K562 (cell line): ENCODE measurements at regions not wholly inside any gene's neighbourhood (a gene's known extent, or its start where the extent isn't known, plus 50 kb on each side); places are given as distances from the start of the nearest gene placed in this dataset.

Source experiments
- ATAC-seq: fragments of 200-7000 bp; cut with Tn5 transposase; 3 replicates; pipeline ENCODE4 v1.9.1; 2020; ENCODE audit warnings: moderate library complexity
- BruUV-seq: library from RNA; stranded (reverse); fragments of 400-500 nt; replicated peaks from 2 replicates; lab custom pipeline; 2021; lab: Mats Ljungman, UMichigan
- CTCF ChIA-PET: fragments of 300-600 bp; formaldehyde crosslinking; extraction: SDS; loops from one replicate; lab custom pipeline; 2021; ENCODE audit warnings: low intra/inter-chr PET ratio; lab: Yijun Ruan, JAX
- POLR2A ChIA-PET: fragments of 300-600, 350-650 bp; sonication (Branson Sonifier 250); formaldehyde crosslinking; extraction: SDS; loops from one replicate; lab custom pipeline; 2021; ENCODE audit warnings: antibody characterized with exemption, inconsistent platforms; lab: Yijun Ruan, JAX
- DNase-seq, 4 experiments: peaks; one replicate each; pipeline versions ENCODE4 v3.0.0 to v3.0.0-alpha.2; 2011 to 2018; ENCODE audit warnings: low spot score in 3 of 4, mixed read lengths in 3 of 4; ENCODE audit errors: extremely low read depth in 1 of 4
- FAIRE-seq: peaks from 2 replicates; lab custom pipeline; 2011; peaks lifted over from hg19 to GRCh38; lab: Jason Lieb, UNC
- H2AFZ ChIP-seq: 2 replicates; pipeline ENCODE4 v1.6.0; 2011; ENCODE audit warnings: low read depth, low read length, control low read depth, inconsistent platforms
- H3K27ac ChIP-seq: fragments of 200-600 bp; 3 replicates; pipeline ENCODE4 v1.8.0; 2011; ENCODE audit warnings: low read depth, mild to moderate bottlenecking, control low read depth, inconsistent platforms, low read length, moderate library complexity, mixed read lengths; ENCODE audit errors: extremely low read depth
- H3K27me3 ChIP-seq, 2 experiments: fragments of 300-600 bp in 1 of 2; 2 replicates in 1 of 2; 3 replicates in 1 of 2; pipeline versions ENCODE4 v1.6.0 to v1.8.0; 2011; ENCODE audit warnings: inconsistent platforms in 2 of 2, low read length in 2 of 2, mild to moderate bottlenecking in 1 of 2, mixed read lengths in 1 of 2, moderate library complexity in 1 of 2; ENCODE audit not compliant: control insufficient read depth in 2 of 2, insufficient read depth in 2 of 2
- H3K36me3 ChIP-seq: fragments of 300-600 bp; 3 replicates; pipeline ENCODE4 v1.8.0; 2011; ENCODE audit warnings: mild to moderate bottlenecking, low read length, inconsistent platforms; ENCODE audit not compliant: control insufficient read depth, insufficient read depth
- H3K4me1 ChIP-seq, 2 experiments: fragments of 200-600 bp in 1 of 2; replicated peaks in 1 of 2; 2 replicates in 1 of 2; 3 replicates in 1 of 2; pipeline versions ENCODE4 v1.5.1 to v1.8.0; 2011; ENCODE audit warnings: inconsistent platforms in 2 of 2, low read length in 2 of 2, mild to moderate bottlenecking in 1 of 2, mixed read lengths in 1 of 2, moderate library complexity in 1 of 2; ENCODE audit not compliant: control insufficient read depth in 2 of 2, insufficient read depth in 2 of 2
- H3K4me2 ChIP-seq: 2 replicates; pipeline ENCODE4 v1.6.1; 2011; ENCODE audit warnings: low read length, control low read depth, inconsistent platforms, mixed read lengths; ENCODE audit not compliant: insufficient read depth
- H3K4me3 ChIP-seq: fragments of 200-600 bp; sonication (generic), shearing (Covaris generic); 2 replicates; pipeline ENCODE4 v1.5.1; 2016; ENCODE audit warnings: control low read depth, inconsistent platforms
- H3K79me2 ChIP-seq: fragments of 200-600 bp; 3 replicates; pipeline ENCODE4 v1.8.0; 2011; ENCODE audit warnings: low read length, inconsistent platforms; ENCODE audit not compliant: control insufficient read depth, insufficient read depth
- H3K9ac ChIP-seq, 2 experiments: 2 replicates each; pipeline versions ENCODE4 v1.6.0 to v1.6.1; 2011; ENCODE audit warnings: low read depth in 2 of 2, low read length in 2 of 2, control low read depth in 1 of 2, inconsistent platforms in 1 of 2, mild to moderate bottlenecking in 1 of 2, mixed read lengths in 1 of 2; ENCODE audit not compliant: insufficient read depth in 1 of 2
- H3K9me1 ChIP-seq: one replicate; pipeline ENCODE4 v1.6.0; 2011; ENCODE audit warnings: inconsistent platforms, mild to moderate bottlenecking, low read length, moderate library complexity; ENCODE audit not compliant: control insufficient read depth, insufficient read depth
- H3K9me3 ChIP-seq: replicated peaks from 2 replicates; pipeline ENCODE4 v1.5.1; 2011; ENCODE audit warnings: low read depth, low read length, inconsistent platforms; ENCODE audit not compliant: control insufficient read depth, insufficient read depth
- H4K20me1 ChIP-seq: replicated peaks from 2 replicates; pipeline ENCODE4 v1.6.1; 2011; ENCODE audit warnings: low read length, inconsistent platforms, mixed read lengths; ENCODE audit not compliant: control insufficient read depth, insufficient read depth
- EP300 ChIP-seq: IDR thresholded peaks from 2 replicates; pipeline ENCODE4 v1.6.1; 2012; ENCODE audit warnings: low read length, improper control_type of control experiment
- FOSL1 ChIP-seq: fragments of 200-800 bp; sonication (Bioruptor generic); conservative IDR thresholded peaks from 2 replicates; pipeline ENCODE4 v1.6.1; 2016; ENCODE audit warnings: missing genetic modification characterization, missing compliant biosample characterization
- HEY1 ChIP-seq: fragments of 250-450 bp; sonication (Bioruptor Pico); IDR thresholded peaks from 2 replicates; pipeline ENCODE4 v1.5.0; 2020; ENCODE audit warnings: mild to moderate bottlenecking, moderate library complexity, borderline replicate concordance
- MYBL2 ChIP-seq, 2 experiments: fragments of 450-650 bp in 1 of 2; sonication (generic) in 1 of 2; formaldehyde crosslinking in 1 of 2; IDR thresholded peaks; 2 replicates each; pipeline versions ENCODE4 v1.6.1 to v1.8.1; 2017 to 2022; ENCODE audit warnings: borderline replicate concordance in 1 of 2, inconsistent platforms in 1 of 2, low read depth in 1 of 2, mild to moderate bottlenecking in 1 of 2, missing genetic modification reagents in 1 of 2, moderate library complexity in 1 of 2
- PHF8 ChIP-seq: fragments of 200-600 bp; sonication (generic); IDR thresholded peaks from 2 replicates; pipeline ENCODE4 v1.6.1; 2012; ENCODE audit warnings: mixed run types, mild to moderate bottlenecking, inconsistent platforms, low read length, moderate library complexity, borderline replicate concordance
- RB1 ChIP-seq: fragments of 450-650 bp; IDR thresholded peaks from 2 replicates; pipeline ENCODE4 v1.6.1; 2017; ENCODE audit warnings: low read depth, mild to moderate bottlenecking
- RBFOX2 ChIP-seq: fragments of 200-400 bp; formaldehyde crosslinking; IDR thresholded peaks from 2 replicates; pipeline ENCODE4 v1.6.1; 2017; ENCODE audit warnings: low read depth, mild to moderate bottlenecking, low read length, moderate library complexity
- SP2 ChIP-seq: IDR thresholded peaks from 2 replicates; pipeline ENCODE4 v1.6.1; 2011; ENCODE audit warnings: mild to moderate bottlenecking, low read depth, low read length, moderate library complexity; ENCODE audit not compliant: poor library complexity, severe bottlenecking; ENCODE audit errors: extremely low read depth
- TFAM ChIP-seq: fragments of 250-450 bp; sonication (Bioruptor Pico); conservative IDR thresholded peaks from 2 replicates; pipeline ENCODE4 v1.5.0; 2021; ENCODE audit warnings: mild to moderate bottlenecking, moderate library complexity
- ZNF274 ChIP-seq: IDR thresholded peaks from 2 replicates; pipeline ENCODE4 v1.6.1; 2011; ENCODE audit warnings: low read depth, mild to moderate bottlenecking, low read length, moderate library complexity, borderline replicate concordance
- ZNF507 ChIP-seq: conservative IDR thresholded peaks from 2 replicates; pipeline ENCODE4 v1.6.1; 2017; ENCODE audit warnings: missing genetic modification characterization, missing compliant biosample characterization
- WGBS: fragments of 100-300 bp; shearing (Covaris generic); methylation state at CpG from one replicate; pipeline ENCODE4 v1.1.6; 2016; ENCODE audit warnings: low coverage, mixed read lengths; ENCODE audit not compliant: insufficient coverage; ENCODE audit errors: missing lambda C conversion rate; 5-methylcytosine and 5-hydroxymethylcytosine counted together
- in situ Hi-C: fragments of 300-500 bp; cut with MboI; formaldehyde crosslinking; loops from 4 replicates; pipeline ENCODE4 v1.15.0; 2018; ENCODE audit warnings: inconsistent platforms, mixed read lengths
- intact Hi-C: fragments of 100-400 bp; cut with micrococcal nuclease; formaldehyde crosslinking; loops from 2 replicates; pipeline ENCODE4 v1.14.2; 2022
- TF ChIP-seq, protein P1 (sequence below): sonication (generic); formaldehyde crosslinking; IDR thresholded peaks from 2 replicates; pipeline ENCODE4 v1.8.0; 2023; ENCODE audit warnings: mild to moderate bottlenecking, missing genetic modification reagents
- TF ChIP-seq, protein P2 (sequence below): fragments of 250-450 bp; sonication (Bioruptor Pico); IDR thresholded peaks from 2 replicates; pipeline ENCODE4 v1.5.0; 2021; ENCODE audit warnings: mild to moderate bottlenecking, borderline replicate concordance
- TF ChIP-seq, protein P3 (sequence below): fragments of 250-450 bp; sonication (Bioruptor Pico); IDR thresholded peaks from 2 replicates; pipeline ENCODE4 v1.8.0; 2021; ENCODE audit warnings: mild to moderate bottlenecking, moderate library complexity

DNA sequence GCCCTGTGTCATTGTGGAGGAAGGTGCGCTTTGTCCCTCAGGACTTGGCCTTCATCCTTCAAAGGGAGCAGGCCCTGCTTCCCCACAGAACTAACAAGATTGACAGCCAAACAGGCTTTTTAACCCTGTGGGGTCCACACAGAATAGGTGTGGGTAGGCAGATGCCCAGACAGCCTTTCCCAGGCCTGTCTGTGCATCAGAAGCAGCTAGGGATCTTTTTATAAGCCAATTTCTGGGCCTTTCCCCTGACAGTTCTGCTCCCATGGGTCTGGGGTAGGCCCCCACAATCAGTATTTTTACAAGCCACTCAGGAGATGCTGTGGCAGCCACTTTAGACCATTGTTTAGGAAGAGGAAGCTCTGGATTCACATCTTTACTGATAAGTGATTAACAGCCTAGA, 69.2 kb downstream of the MRPL46 start (continued):
- TF ChIP-seq MYBL2 (IDR thresholded peaks at IDR 0.05; ENCODE audit: low read depth) (no peak), MYBL2 (CRISPR knock-in tag; IDR thresholded peaks at IDR 0.05; ENCODE audit: borderline replicate concordance) (no peak), RB1 (no peak), FOSL1 (tag) (no peak)

DNA sequence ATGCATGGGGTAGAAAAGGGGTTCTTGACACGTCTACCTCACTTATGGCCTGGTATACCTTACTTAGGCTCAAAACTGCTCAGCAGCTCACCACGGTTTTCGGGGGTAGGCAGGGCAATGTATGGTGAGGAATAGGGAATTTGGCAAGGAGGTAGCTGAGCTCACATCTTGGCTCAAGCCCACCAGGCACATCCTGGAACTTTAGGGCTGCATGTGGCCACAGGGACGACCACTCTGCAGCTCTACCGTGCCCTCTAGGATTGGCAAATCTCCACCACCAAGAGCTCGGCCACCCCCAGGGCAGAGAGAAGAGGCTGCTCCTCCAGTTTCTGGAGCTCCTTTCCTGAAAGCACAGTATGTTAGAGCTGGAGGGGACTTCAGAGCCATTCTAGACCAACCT, 69.7 kb downstream of the MRPL46 start:
- no peak for TF ChIP-seq SP2
- TF ChIP-seq, protein P1, sequence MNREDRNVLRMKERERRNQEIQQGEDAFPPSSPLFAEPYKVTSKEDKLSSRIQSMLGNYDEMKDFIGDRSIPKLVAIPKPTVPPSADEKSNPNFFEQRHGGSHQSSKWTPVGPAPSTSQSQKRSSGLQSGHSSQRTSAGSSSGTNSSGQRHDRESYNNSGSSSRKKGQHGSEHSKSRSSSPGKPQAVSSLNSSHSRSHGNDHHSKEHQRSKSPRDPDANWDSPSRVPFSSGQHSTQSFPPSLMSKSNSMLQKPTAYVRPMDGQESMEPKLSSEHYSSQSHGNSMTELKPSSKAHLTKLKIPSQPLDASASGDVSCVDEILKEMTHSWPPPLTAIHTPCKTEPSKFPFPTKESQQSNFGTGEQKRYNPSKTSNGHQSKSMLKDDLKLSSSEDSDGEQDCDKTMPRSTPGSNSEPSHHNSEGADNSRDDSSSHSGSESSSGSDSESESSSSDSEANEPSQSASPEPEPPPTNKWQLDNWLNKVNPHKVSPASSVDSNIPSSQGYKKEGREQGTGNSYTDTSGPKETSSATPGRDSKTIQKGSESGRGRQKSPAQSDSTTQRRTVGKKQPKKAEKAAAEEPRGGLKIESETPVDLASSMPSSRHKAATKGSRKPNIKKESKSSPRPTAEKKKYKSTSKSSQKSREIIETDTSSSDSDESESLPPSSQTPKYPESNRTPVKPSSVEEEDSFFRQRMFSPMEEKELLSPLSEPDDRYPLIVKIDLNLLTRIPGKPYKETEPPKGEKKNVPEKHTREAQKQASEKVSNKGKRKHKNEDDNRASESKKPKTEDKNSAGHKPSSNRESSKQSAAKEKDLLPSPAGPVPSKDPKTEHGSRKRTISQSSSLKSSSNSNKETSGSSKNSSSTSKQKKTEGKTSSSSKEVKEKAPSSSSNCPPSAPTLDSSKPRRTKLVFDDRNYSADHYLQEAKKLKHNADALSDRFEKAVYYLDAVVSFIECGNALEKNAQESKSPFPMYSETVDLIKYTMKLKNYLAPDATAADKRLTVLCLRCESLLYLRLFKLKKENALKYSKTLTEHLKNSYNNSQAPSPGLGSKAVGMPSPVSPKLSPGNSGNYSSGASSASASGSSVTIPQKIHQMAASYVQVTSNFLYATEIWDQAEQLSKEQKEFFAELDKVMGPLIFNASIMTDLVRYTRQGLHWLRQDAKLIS (CRISPR knock-in tag): no peak
- TF ChIP-seq, protein P2, sequence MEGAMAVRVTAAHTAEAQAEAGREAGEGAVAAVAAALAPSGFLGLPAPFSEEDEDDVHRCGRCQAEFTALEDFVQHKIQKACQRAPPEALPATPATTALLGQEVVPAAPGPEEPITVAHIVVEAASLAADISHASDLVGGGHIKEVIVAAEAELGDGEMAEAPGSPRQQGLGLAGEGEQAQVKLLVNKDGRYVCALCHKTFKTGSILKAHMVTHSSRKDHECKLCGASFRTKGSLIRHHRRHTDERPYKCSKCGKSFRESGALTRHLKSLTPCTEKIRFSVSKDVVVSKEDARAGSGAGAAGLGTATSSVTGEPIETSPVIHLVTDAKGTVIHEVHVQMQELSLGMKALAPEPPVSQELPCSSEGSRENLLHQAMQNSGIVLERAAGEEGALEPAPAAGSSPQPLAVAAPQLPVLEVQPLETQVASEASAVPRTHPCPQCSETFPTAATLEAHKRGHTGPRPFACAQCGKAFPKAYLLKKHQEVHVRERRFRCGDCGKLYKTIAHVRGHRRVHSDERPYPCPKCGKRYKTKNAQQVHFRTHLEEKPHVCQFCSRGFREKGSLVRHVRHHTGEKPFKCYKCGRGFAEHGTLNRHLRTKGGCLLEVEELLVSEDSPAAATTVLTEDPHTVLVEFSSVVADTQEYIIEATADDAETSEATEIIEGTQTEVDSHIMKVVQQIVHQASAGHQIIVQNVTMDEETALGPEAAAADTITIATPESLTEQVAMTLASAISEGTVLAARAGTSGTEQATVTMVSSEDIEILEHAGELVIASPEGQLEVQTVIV (CRISPR knock-in tag): no peak
- TF ChIP-seq RBFOX2: no peak
- no peak for TF ChIP-seq PHF8
- no peak for TF ChIP-seq HEY1 (CRISPR knock-in tag)
- TF ChIP-seq, protein P3, sequence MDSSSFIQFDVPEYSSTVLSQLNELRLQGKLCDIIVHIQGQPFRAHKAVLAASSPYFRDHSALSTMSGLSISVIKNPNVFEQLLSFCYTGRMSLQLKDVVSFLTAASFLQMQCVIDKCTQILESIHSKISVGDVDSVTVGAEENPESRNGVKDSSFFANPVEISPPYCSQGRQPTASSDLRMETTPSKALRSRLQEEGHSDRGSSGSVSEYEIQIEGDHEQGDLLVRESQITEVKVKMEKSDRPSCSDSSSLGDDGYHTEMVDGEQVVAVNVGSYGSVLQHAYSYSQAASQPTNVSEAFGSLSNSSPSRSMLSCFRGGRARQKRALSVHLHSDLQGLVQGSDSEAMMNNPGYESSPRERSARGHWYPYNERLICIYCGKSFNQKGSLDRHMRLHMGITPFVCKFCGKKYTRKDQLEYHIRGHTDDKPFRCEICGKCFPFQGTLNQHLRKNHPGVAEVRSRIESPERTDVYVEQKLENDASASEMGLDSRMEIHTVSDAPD (CRISPR knock-in tag): no peak
- no peak for TF ChIP-seq TFAM
- no peak for TF ChIP-seq ZNF274
- TF ChIP-seq EP300: no peak
- TF ChIP-seq ZNF507 (tag): no peak
- TF ChIP-seq, all 486 proteins: peak for 0
- Histone ChIP-seq H3K4me1 (no peaks in the 10 kb centered on the region), H3K27ac (no peak overlapping the region), H3K4me3 (no peak overlapping the region), H3K4me2 (no peak overlapping the region), H3K79me2 (no peaks in the 10 kb centered on the region), H3K9me3 (no peaks in the 10 kb centered on the region), H3K27me3 (peaks cover 9 to 27% of the 10 kb centered on the region in 2 experiments), H4K20me1 (no peaks in the 10 kb centered on the region), H2AFZ (no peak overlapping the region), H3K9ac (no peak overlapping the region), H3K36me3 (no peaks in the 10 kb centered on the region), H3K9me1 (no peaks in the 10 kb centered on the region)
- ATAC-seq (no peak), DNase-seq (no peak), FAIRE-seq (no peak)
- WGBS: 0% methylated on average over 6 of the region's 6 CpGs
- BruUV-seq: no TSS peak
- intact Hi-C loops (no loop called here), in situ Hi-C loops (no loop called here)
- CTCF ChIA-PET: no interaction called here
- POLR2A ChIA-PET: interaction anchor here (1.2 to 1.8 kb wide), 3 partner anchors 11 to 70 kb away, joined by 3 to 4 read pairs (median 4); partner anchors contain the start of genes MRPL46 and MRPS11
